SU-DHL-6 (cell line): ENCODE measurements at regions not wholly inside any gene's neighbourhood (a gene's known extent, or its start where the extent isn't known, plus 50 kb on each side); places are given as distances from the start of the nearest gene placed in this dataset.

ENCODE experiments used
- H2AFZ ChIP-seq: fragments of 200-600 bp; sonication (generic); 2 replicates; pipeline ENCODE4 v1.6.1; 2014; ENCODE audit warnings: low read depth, mild to moderate bottlenecking, moderate library complexity, mixed read lengths, antibody characterized with exemption, low read length; ENCODE audit not compliant: severe bottlenecking
- H3F3A ChIP-seq: fragments of 200-600 bp; shearing (Covaris generic); 2 replicates; pipeline ENCODE4 v1.6.0; 2016; ENCODE audit warnings: antibody characterized with exemption, mild to moderate bottlenecking; ENCODE audit not compliant: insufficient read depth
- H3K27ac ChIP-seq: fragments of 200-600 bp; sonication (generic); 2 replicates; pipeline ENCODE4 v1.5.1; 2016; ENCODE audit warnings: low read depth, mild to moderate bottlenecking, low read length, moderate library complexity, mixed read lengths
- H3K27me3 ChIP-seq: fragments of 200-600 bp; sonication (generic), shearing (Covaris generic); 2 replicates; pipeline ENCODE4 v1.6.0; 2014; ENCODE audit warnings: mild to moderate bottlenecking, low read length
- H3K36me3 ChIP-seq: fragments of 200-600 bp; sonication (generic); 2 replicates; pipeline ENCODE4 v1.6.1; 2014; ENCODE audit warnings: mild to moderate bottlenecking, low read length, mixed read lengths
- H3K4me2 ChIP-seq: fragments of 300-600, 200-600 bp; shearing (Covaris generic), sonication (generic); 2 replicates; pipeline ENCODE4 v1.6.0; 2014; ENCODE audit warnings: low read length, low read depth, mild to moderate bottlenecking; ENCODE audit not compliant: poor library complexity, severe bottlenecking
- H3K4me3 ChIP-seq: fragments of 200-600 bp; sonication (generic); 2 replicates; pipeline ENCODE4 v1.5.1; 2014; ENCODE audit warnings: antibody characterized with exemption, low read length, mild to moderate bottlenecking, mixed read lengths; ENCODE audit not compliant: insufficient read depth, poor library complexity, severe bottlenecking
- H3K79me2 ChIP-seq: fragments of 200-600 bp; sonication (generic); 2 replicates; pipeline ENCODE4 v1.6.1; 2014; ENCODE audit warnings: mild to moderate bottlenecking, low read length, moderate library complexity; ENCODE audit not compliant: insufficient read depth
- H3K9ac ChIP-seq: fragments of 200-600 bp; sonication (generic); 2 replicates; pipeline ENCODE4 v1.7.0; 2014; ENCODE audit warnings: mild to moderate bottlenecking, low read length
- H3K9me2 ChIP-seq: fragments of 200-600 bp; sonication (generic); replicated peaks from 2 replicates; pipeline ENCODE4 v1.6.1; 2014; ENCODE audit warnings: low read length; ENCODE audit not compliant: insufficient read depth
- H3K9me3 ChIP-seq: fragments of 200-600 bp; sonication (generic); 2 replicates; pipeline ENCODE4 v1.6.1; 2014; ENCODE audit warnings: low read length, mixed read lengths; ENCODE audit not compliant: insufficient read depth
- H4K20me1 ChIP-seq: fragments of 200-600 bp; sonication (generic); 2 replicates; pipeline ENCODE4 v1.6.1; 2014; ENCODE audit warnings: low read depth, mild to moderate bottlenecking, antibody characterized with exemption, low read length, moderate library complexity, mixed read lengths
- EZH2phosphoT487 ChIP-seq: fragments of 200-600 bp; sonication (generic), shearing (Covaris generic); conservative IDR thresholded peaks from 2 replicates; pipeline ENCODE4 v1.6.1; 2018; ENCODE audit warnings: mild to moderate bottlenecking, antibody characterized with exemption, low read length, moderate library complexity, mixed read lengths
- TF ChIP-seq, protein P1 (sequence below): fragments of 200-600 bp; sonication (generic); IDR thresholded peaks from one replicate; pipeline ENCODE4 v1.5.1; 2017; ENCODE audit warnings: antibody characterized with exemption, mild to moderate bottlenecking, low read length, moderate library complexity; ENCODE audit not compliant: insufficient read depth, poor library complexity, severe bottlenecking

DNA sequence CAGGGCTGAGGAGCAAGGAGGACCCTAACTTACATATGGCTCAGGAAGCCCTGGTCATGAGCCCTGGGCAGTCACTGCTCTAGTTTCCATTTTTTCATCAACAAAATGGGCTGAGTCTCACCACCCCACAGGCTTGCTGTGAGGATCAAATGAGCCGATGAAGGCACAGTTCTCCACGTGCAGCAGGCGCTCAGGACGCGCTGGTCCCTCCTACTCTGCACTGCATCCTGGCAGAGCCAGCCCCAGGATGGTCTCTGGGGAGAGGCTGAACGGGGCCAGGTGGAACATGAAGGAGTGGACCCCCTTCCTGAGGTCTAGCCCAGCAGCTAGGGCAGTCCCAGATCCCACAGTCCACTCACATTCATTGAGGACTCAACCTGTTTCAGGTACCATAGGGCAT lies 349.3 kb downstream of the PTPRU start:
- no peak overlapping the region for H3K4me2 ChIP-seq
- H3K9ac ChIP-seq, result no peak overlapping the region
- no peaks in the 10 kb centered on the region for H3K79me2 ChIP-seq
- H3K27me3 ChIP-seq, result no peaks in the 10 kb centered on the region
- H3K36me3 ChIP-seq, result no peaks in the 10 kb centered on the region
- no peaks in the 10 kb centered on the region for H3F3A ChIP-seq
- H3K9me2 ChIP-seq, result no peaks in the 10 kb centered on the region
- H3K4me3 ChIP-seq, result no peak overlapping the region
- H2AFZ ChIP-seq, result no peak overlapping the region
- no peak for TF ChIP-seq EZH2phosphoT487
- TF ChIP-seq, protein P1, sequence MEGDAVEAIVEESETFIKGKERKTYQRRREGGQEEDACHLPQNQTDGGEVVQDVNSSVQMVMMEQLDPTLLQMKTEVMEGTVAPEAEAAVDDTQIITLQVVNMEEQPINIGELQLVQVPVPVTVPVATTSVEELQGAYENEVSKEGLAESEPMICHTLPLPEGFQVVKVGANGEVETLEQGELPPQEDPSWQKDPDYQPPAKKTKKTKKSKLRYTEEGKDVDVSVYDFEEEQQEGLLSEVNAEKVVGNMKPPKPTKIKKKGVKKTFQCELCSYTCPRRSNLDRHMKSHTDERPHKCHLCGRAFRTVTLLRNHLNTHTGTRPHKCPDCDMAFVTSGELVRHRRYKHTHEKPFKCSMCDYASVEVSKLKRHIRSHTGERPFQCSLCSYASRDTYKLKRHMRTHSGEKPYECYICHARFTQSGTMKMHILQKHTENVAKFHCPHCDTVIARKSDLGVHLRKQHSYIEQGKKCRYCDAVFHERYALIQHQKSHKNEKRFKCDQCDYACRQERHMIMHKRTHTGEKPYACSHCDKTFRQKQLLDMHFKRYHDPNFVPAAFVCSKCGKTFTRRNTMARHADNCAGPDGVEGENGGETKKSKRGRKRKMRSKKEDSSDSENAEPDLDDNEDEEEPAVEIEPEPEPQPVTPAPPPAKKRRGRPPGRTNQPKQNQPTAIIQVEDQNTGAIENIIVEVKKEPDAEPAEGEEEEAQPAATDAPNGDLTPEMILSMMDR, result no peak
- no peaks in the 10 kb centered on the region for H4K20me1 ChIP-seq
- no peaks in the 10 kb centered on the region for H3K9me3 ChIP-seq
- H3K27ac ChIP-seq, result no peak overlapping the region

DNA sequence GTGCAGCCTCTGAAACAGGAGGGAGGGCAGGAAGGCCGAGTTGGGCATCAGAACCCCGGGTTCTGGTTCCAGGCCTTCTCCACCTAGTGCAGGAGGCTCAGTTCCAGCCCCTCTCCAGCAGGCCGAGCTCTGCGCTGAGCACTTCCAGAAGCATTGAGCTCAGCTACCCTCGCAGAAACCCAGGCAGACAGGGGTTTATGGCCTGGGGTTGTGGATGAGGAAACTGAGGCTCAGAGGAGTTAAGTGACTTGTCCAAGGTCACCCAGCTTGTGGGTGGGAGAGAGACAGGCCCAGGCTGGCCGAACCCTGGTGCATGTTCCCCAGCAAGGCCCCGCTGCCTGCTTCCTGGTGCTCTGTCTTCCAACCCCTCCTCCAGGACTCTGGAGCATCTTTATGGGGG lies 348.9 kb downstream of the PTPRU start:
- Histone ChIP-seq H3K27me3 (no peaks in the 10 kb centered on the region), H3K4me2 (no peak overlapping the region), H2AFZ (no peak overlapping the region), H4K20me1 (no peaks in the 10 kb centered on the region), H3K9me3 (no peaks in the 10 kb centered on the region), H3K9me2 (no peaks in the 10 kb centered on the region), H3K36me3 (no peaks in the 10 kb centered on the region), H3F3A (no peaks in the 10 kb centered on the region), H3K27ac (no peak overlapping the region), H3K79me2 (no peaks in the 10 kb centered on the region), H3K9ac (no peak overlapping the region), H3K4me3 (no peak overlapping the region)
- TF ChIP-seq EZH2phosphoT487, result no peak
- TF ChIP-seq, protein P1, result no peak

DNA sequence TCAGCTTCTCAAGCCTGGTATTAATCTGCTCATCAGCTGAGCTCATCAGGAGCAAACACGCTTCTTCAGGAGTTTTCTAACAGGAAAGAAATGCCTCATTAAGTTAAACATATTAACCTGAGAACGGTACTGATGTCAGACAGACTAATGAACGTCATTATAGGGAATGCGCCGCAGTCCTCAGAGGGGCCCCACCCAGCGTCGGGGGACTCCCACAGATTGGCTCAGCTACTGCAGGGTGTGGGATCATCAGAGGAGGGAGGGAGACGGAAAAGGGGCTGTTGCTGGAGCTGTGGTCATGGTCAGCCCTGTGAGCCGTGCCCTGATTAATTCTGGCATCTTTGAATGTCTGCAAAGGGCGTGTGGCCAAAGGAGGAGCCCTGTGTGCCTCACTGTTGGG lies 348.5 kb downstream of the PTPRU start:
- Histone ChIP-seq H2AFZ (no peak overlapping the region), H3F3A (no peaks in the 10 kb centered on the region), H3K9me2 (no peaks in the 10 kb centered on the region), H3K4me2 (no peak overlapping the region), H4K20me1 (no peaks in the 10 kb centered on the region), H3K79me2 (no peaks in the 10 kb centered on the region), H3K36me3 (no peaks in the 10 kb centered on the region), H3K9me3 (no peaks in the 10 kb centered on the region), H3K27ac (no peak overlapping the region), H3K27me3 (no peaks in the 10 kb centered on the region), H3K9ac (no peak overlapping the region), H3K4me3 (no peak overlapping the region)
- TF ChIP-seq, protein P1, result no peak
- TF ChIP-seq EZH2phosphoT487, result no peak
